ENCODE measurements at regions not wholly inside any gene's neighbourhood (a gene's known extent, or its start where the extent isn't known, plus 50 kb on each side); places are given as distances from the start of the nearest gene placed in this dataset.

DNA sequence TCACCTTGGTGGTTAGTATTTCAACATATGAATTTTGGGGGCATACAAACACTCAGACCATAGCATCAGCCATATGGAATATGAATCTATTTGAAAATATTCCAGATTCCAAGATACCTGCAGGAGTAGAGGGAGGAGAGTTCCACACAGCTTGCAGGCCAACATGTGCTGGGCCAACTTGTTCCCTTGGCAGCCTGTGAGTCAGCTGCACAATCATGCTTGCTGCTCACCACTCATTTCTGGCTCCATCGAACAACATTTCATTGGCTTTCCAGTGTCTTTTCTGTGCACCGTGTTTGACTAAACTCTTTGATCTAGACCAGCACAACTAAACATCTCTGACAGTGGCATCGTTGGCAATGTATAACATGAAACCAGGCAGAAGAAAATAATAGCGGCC, 282.5 kb upstream of the RASGEF1B start:
- H3K27ac Mint-ChIP-seq (ENCODE audit: unreplicated experiment) = no peak overlapping the region
- no peak overlapping the region for H3K4me3 Mint-ChIP-seq (ENCODE audit: unreplicated experiment)
- H3K27me3 Mint-ChIP-seq (ENCODE audit: unreplicated experiment) = peaks cover 5% of the 10 kb centered on the region
- no peaks in the 10 kb centered on the region for H3K36me3 Mint-ChIP-seq (ENCODE audit: unreplicated experiment)
- TF ChIP-seq, protein P1, sequence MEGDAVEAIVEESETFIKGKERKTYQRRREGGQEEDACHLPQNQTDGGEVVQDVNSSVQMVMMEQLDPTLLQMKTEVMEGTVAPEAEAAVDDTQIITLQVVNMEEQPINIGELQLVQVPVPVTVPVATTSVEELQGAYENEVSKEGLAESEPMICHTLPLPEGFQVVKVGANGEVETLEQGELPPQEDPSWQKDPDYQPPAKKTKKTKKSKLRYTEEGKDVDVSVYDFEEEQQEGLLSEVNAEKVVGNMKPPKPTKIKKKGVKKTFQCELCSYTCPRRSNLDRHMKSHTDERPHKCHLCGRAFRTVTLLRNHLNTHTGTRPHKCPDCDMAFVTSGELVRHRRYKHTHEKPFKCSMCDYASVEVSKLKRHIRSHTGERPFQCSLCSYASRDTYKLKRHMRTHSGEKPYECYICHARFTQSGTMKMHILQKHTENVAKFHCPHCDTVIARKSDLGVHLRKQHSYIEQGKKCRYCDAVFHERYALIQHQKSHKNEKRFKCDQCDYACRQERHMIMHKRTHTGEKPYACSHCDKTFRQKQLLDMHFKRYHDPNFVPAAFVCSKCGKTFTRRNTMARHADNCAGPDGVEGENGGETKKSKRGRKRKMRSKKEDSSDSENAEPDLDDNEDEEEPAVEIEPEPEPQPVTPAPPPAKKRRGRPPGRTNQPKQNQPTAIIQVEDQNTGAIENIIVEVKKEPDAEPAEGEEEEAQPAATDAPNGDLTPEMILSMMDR (IDR thresholded peaks at IDR 0.05; ENCODE audit: partially characterized antibody, unreplicated experiment) = no peak
- DNase-seq = no peak
- H3K4me1 Mint-ChIP-seq (ENCODE audit: low read depth, unreplicated experiment) = peaks cover 35% of the 10 kb centered on the region
- H3K9me3 Mint-ChIP-seq (ENCODE audit: unreplicated experiment) = peaks cover 2% of the 10 kb centered on the region

DNA sequence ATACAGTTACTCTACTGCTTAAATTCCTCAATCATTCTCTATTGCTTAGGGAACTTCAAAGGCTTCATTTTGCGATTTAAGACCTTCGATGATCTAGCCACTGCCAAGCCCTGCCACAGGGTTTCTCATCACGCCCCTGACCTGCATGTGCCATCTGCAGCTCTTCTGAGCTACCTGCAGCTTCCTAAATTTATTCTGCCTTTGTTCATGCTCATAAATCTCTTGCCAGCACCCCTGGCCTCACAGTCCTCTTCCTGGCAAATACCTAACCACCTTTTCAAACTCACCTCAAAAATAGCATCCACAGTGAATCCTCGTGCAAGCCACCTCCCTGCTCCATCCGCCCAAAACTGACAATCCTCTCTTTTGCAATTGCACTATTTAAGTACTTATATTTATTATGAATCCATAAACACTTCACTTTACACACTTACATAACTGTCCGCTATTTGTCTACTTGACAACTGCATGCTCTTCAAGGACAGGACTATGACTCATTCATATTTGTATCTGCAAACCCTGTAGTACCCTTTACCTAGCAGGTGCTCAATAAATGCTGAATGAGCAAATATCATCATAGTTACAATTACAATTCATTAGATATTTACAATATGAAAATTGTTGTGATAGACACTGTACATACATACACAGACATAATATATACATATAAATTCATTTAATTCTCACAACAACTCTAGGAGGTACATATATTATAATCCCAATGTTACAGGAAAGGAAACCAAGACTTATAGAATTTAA, 280.0 kb upstream of the RASGEF1B start:
- no peak overlapping the region for H3K27ac Mint-ChIP-seq (ENCODE audit: unreplicated experiment)
- DNase-seq = no peak
- TF ChIP-seq, protein P1 (IDR thresholded peaks at IDR 0.05; ENCODE audit: partially characterized antibody, unreplicated experiment) = no peak
- no peaks in the 10 kb centered on the region for H3K27me3 Mint-ChIP-seq (ENCODE audit: unreplicated experiment)
- no peaks in the 10 kb centered on the region for H3K36me3 Mint-ChIP-seq (ENCODE audit: unreplicated experiment)
- no peaks in the 10 kb centered on the region for H3K9me3 Mint-ChIP-seq (ENCODE audit: unreplicated experiment)
- peaks cover 18% of the 10 kb centered on the region for H3K4me1 Mint-ChIP-seq (ENCODE audit: low read depth, unreplicated experiment)
- H3K4me3 Mint-ChIP-seq (ENCODE audit: unreplicated experiment) = no peak overlapping the region

DNA sequence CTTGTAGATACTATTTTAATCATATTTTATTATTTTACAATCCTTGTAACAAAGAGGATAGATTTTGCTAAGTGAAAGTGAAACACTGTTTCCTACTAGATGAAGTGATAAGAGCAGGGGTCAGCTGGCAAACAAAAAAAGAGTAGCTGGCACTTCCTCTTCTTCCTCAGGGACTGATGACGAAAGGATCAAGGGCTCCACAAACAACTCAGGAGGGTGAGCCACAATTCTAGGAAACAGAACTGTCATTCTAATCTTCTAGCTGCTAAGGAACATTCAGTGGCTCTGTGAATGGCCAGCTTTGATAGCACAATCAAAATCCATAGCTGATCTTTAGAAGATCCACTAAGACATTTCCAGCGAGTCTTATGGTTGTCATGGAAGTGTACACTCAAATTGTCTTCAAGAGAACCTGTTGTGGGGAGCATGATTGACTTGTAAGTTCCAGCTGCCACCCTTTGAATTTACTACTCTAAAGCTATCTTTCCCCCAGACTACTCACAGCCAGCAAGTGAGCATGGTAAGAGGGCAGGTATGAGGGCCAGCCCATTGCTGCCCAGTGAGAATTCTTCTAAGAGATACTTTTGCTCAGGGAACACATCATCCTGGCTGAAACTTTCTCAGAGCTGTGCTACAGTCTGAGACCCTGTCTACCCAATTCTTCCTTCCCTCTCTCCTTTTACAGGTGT, 275.7 kb upstream of the RASGEF1B start:
- peaks cover 41% of the 10 kb centered on the region for H3K4me1 Mint-ChIP-seq (ENCODE audit: low read depth, unreplicated experiment)
- H3K36me3 Mint-ChIP-seq (ENCODE audit: unreplicated experiment) = no peaks in the 10 kb centered on the region
- peaks cover 16% of the 10 kb centered on the region for H3K9me3 Mint-ChIP-seq (ENCODE audit: unreplicated experiment)
- H3K27me3 Mint-ChIP-seq (ENCODE audit: unreplicated experiment) = peaks cover 11% of the 10 kb centered on the region
- H3K4me3 Mint-ChIP-seq (ENCODE audit: unreplicated experiment) = no peak overlapping the region
- H3K27ac Mint-ChIP-seq (ENCODE audit: unreplicated experiment) = peak overlapping the region; percentile 46
- no peak for DNase-seq
- TF ChIP-seq, protein P1 (IDR thresholded peaks at IDR 0.05; ENCODE audit: partially characterized antibody, unreplicated experiment) = no peak

DNA sequence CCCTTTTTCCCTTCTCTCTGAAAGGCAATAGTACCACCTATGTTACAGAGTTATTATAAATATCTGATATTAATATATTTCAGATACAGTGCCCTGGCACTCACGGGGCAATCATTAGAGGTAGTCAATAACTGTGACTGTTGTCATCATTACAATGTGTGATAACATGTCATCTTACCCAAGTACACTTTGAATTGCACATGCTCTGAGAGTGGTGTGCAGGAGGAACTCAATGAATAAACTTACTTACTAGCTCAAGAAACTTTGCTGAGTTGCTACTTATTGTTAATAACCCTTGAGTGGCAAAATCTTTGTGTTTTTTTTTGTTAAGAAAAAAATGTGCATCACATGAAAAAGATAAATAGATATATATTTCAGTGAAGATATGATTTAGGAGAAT, 275.1 kb upstream of the RASGEF1B start:
- Mint-ChIP-seq H3K36me3 (ENCODE audit: unreplicated experiment) (no peaks in the 10 kb centered on the region), H3K4me1 (ENCODE audit: low read depth, unreplicated experiment) (peaks cover 47% of the 10 kb centered on the region), H3K4me3 (ENCODE audit: unreplicated experiment) (no peak overlapping the region), H3K27ac (ENCODE audit: unreplicated experiment) (no peak overlapping the region), H3K27me3 (ENCODE audit: unreplicated experiment) (peaks cover 11% of the 10 kb centered on the region), H3K9me3 (ENCODE audit: unreplicated experiment) (peaks cover 16% of the 10 kb centered on the region)
- no peak for DNase-seq
- TF ChIP-seq, protein P1 (IDR thresholded peaks at IDR 0.05; ENCODE audit: partially characterized antibody, unreplicated experiment) = no peak

DNA sequence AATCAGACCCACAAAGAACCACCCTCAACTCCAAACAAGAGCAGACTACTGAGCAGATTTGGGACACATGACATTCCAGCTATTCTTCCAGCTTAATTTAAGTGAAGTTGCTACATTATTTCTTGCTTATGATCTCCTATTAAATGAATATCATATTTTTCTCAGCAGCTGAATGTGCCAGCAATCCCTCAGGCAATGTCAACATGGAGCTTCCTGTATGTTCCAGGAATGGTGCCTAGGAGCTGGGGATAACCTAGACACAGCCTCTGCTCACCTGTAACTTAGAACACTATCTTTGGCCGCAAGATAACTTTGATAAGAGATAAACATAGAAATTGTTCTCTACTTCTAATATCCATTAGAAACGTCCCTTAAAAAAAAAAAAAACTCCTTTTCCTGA, 274.4 kb upstream of the RASGEF1B start:
- Mint-ChIP-seq H3K27ac (ENCODE audit: unreplicated experiment) (peak overlapping the region; percentile 96), H3K36me3 (ENCODE audit: unreplicated experiment) (no peaks in the 10 kb centered on the region), H3K4me1 (ENCODE audit: low read depth, unreplicated experiment) (peaks cover 49% of the 10 kb centered on the region), H3K9me3 (ENCODE audit: unreplicated experiment) (peaks cover 16% of the 10 kb centered on the region), H3K27me3 (ENCODE audit: unreplicated experiment) (peaks cover 11% of the 10 kb centered on the region), H3K4me3 (ENCODE audit: unreplicated experiment) (no peak overlapping the region)
- no peak for DNase-seq
- TF ChIP-seq, protein P1 (IDR thresholded peaks at IDR 0.05; ENCODE audit: partially characterized antibody, unreplicated experiment) = no peak
